ENCODE measurements at regions not wholly inside any gene's neighbourhood (a gene's known extent, or its start where the extent isn't known, plus 50 kb on each side); places are given as distances from the start of the nearest gene placed in this dataset.

DNA sequence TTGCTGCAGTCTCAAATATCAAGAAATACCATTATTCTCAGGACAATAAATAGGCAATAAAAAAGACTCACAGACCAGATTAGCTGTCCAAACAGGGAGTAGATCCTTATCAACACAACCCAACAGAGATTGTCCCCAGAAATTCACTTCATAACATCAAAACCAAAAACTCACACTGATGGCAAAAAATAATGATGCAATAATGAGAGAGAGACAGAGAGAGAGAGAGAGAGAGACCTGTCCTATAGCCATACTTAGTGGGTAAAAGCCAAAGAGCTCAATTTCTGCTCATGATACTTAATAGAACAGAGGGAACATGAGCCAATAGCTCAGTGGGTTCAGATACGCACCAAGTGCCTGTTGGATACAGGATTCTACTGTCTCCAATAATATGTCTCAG lies 244.5 kb downstream of the FAM72C start:
- Mint-ChIP-seq H3K36me3 (ENCODE audit: unreplicated experiment) (no peaks in the 10 kb centered on the region), H3K4me1 (ENCODE audit: unreplicated experiment) (no peaks in the 10 kb centered on the region), H3K4me3 (ENCODE audit: unreplicated experiment) (no peak overlapping the region), H3K27ac (ENCODE audit: unreplicated experiment) (no peak overlapping the region), H3K9me3 (ENCODE audit: unreplicated experiment) (peaks cover 29% of the 10 kb centered on the region), H3K27me3 (ENCODE audit: unreplicated experiment) (no peaks in the 10 kb centered on the region)
- TF ChIP-seq, protein P1, sequence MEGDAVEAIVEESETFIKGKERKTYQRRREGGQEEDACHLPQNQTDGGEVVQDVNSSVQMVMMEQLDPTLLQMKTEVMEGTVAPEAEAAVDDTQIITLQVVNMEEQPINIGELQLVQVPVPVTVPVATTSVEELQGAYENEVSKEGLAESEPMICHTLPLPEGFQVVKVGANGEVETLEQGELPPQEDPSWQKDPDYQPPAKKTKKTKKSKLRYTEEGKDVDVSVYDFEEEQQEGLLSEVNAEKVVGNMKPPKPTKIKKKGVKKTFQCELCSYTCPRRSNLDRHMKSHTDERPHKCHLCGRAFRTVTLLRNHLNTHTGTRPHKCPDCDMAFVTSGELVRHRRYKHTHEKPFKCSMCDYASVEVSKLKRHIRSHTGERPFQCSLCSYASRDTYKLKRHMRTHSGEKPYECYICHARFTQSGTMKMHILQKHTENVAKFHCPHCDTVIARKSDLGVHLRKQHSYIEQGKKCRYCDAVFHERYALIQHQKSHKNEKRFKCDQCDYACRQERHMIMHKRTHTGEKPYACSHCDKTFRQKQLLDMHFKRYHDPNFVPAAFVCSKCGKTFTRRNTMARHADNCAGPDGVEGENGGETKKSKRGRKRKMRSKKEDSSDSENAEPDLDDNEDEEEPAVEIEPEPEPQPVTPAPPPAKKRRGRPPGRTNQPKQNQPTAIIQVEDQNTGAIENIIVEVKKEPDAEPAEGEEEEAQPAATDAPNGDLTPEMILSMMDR (IDR thresholded peaks at IDR 0.05) = no peak
- DNase-seq (ENCODE audit: extremely low spot score, unreplicated experiment) = no peak

DNA sequence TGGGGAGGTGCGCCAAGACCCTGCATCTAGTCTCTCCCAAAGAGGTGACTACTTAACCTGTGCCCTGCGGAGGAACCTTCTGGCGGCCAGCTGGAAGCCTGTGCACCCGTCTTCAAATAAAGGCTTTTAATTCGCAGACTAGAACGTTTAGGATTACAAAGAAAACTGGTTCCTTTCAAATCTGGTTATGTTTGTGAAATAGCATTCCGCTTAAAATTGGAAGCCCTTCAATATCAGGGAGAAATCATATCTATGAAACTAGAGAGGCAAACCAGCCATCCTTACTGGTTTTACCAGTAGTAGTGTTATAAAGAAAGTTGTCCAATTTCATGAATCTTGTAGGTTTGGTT lies 250.8 kb downstream of the FAM72C start:
- no peaks in the 10 kb centered on the region for H3K27me3 Mint-ChIP-seq (ENCODE audit: unreplicated experiment)
- H3K4me1 Mint-ChIP-seq (ENCODE audit: unreplicated experiment) = no peaks in the 10 kb centered on the region
- DNase-seq (ENCODE audit: extremely low spot score, unreplicated experiment) = no peak
- H3K4me3 Mint-ChIP-seq (ENCODE audit: unreplicated experiment) = no peak overlapping the region
- H3K9me3 Mint-ChIP-seq (ENCODE audit: unreplicated experiment) = peaks cover 35% of the 10 kb centered on the region
- H3K36me3 Mint-ChIP-seq (ENCODE audit: unreplicated experiment) = no peaks in the 10 kb centered on the region
- H3K27ac Mint-ChIP-seq (ENCODE audit: unreplicated experiment) = no peak overlapping the region
- TF ChIP-seq, protein P1 (IDR thresholded peaks at IDR 0.05) = no peak

GRCh38 chr1:143720087-143721023 lies 251.4 kb downstream of the FAM72C start:
- no peak overlapping the region for H3K4me3 Mint-ChIP-seq (ENCODE audit: unreplicated experiment)
- H3K4me1 Mint-ChIP-seq (ENCODE audit: unreplicated experiment) = no peaks in the 10 kb centered on the region
- no peak for DNase-seq (ENCODE audit: extremely low spot score, unreplicated experiment)
- H3K27me3 Mint-ChIP-seq (ENCODE audit: unreplicated experiment) = no peaks in the 10 kb centered on the region
- H3K36me3 Mint-ChIP-seq (ENCODE audit: unreplicated experiment) = no peaks in the 10 kb centered on the region
- TF ChIP-seq, protein P1 (IDR thresholded peaks at IDR 0.05) = no peak
- H3K9me3 Mint-ChIP-seq (ENCODE audit: unreplicated experiment) = peaks cover 35% of the 10 kb centered on the region
- H3K27ac Mint-ChIP-seq (ENCODE audit: unreplicated experiment) = no peak overlapping the region

DNA sequence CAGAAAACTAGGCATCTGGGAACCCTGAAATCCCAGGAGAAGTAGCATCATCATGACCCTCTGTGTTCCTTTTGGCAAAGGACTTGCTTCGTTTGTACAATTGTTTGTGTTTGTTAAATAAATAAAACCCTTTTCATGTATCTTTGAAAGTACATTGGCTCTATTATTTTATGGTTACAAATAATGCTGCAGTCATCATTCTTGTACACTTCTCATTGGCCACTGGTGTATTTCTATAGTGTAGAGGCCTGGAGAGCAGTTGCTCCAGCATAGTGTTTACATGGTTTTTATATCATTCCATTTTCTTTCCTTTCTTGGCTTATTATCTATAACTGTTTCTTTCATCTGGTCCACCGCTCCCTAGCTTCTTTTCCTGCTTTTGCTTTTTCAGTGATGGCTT lies 253.3 kb downstream of the FAM72C start:
- Mint-ChIP-seq H3K9me3 (ENCODE audit: unreplicated experiment) (peaks cover 41% of the 10 kb centered on the region), H3K4me3 (ENCODE audit: unreplicated experiment) (no peak overlapping the region), H3K27me3 (ENCODE audit: unreplicated experiment) (no peaks in the 10 kb centered on the region), H3K36me3 (ENCODE audit: unreplicated experiment) (no peaks in the 10 kb centered on the region), H3K27ac (ENCODE audit: unreplicated experiment) (no peak overlapping the region), H3K4me1 (ENCODE audit: unreplicated experiment) (no peaks in the 10 kb centered on the region)
- no peak for DNase-seq (ENCODE audit: extremely low spot score, unreplicated experiment)
- TF ChIP-seq, protein P1 (IDR thresholded peaks at IDR 0.05) = no peak

DNA sequence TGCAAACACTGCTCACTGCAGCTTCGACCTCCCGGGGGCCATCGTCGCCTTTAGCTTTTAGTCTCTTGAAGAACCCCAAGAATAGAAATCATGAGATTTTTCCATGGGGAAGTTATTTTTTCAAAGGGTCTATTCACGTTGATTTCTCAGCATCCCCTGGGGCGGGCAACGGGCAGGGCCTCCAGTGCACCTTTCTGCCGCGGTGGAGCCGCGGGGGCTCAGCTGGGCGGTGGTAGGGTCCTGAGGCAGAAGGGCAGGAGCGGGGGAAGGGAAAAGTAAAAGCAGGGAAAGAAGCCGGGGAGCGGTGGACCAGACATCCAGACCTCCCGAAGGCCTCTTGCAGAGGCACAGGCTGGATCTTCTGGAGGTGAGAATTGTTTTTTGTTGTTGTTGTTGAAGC lies 253.8 kb downstream of the FAM72C start:
- no peak for DNase-seq (ENCODE audit: extremely low spot score, unreplicated experiment)
- peaks cover 41% of the 10 kb centered on the region for H3K9me3 Mint-ChIP-seq (ENCODE audit: unreplicated experiment)
- H3K4me3 Mint-ChIP-seq (ENCODE audit: unreplicated experiment) = no peak overlapping the region
- no peaks in the 10 kb centered on the region for H3K36me3 Mint-ChIP-seq (ENCODE audit: unreplicated experiment)
- TF ChIP-seq, protein P1 (IDR thresholded peaks at IDR 0.05) = no peak
- no peaks in the 10 kb centered on the region for H3K27me3 Mint-ChIP-seq (ENCODE audit: unreplicated experiment)
- H3K4me1 Mint-ChIP-seq (ENCODE audit: unreplicated experiment) = no peaks in the 10 kb centered on the region
- H3K27ac Mint-ChIP-seq (ENCODE audit: unreplicated experiment) = no peak overlapping the region
